Spinal cord (tissue), 9 donors: ENCODE measurements at regions not wholly inside any gene's neighbourhood (a gene's known extent, or its start where the extent isn't known, plus 50 kb on each side); places are given as distances from the start of the nearest gene placed in this dataset.
"Not testable (repeated sequence)": the region's sequence is repeated elsewhere in the genome, so short reads cannot be mapped to it uniquely, and the experiment has no call there.

Source experiments
- DNase-seq, 6 donors: peaks; one replicate each; pipeline versions ENCODE4 v3.0.0 to v3.0.0-alpha.2; 2013 to 2015; ENCODE audit warnings: low spot score in 6 of 6, low read depth in 4 of 6
- H3K27ac ChIP-seq: one replicate; pipeline ENCODE4 v1.5.1; 2013; ENCODE audit warnings: low read depth, low read length, control low read depth
- H3K27me3 ChIP-seq: one replicate; pipeline ENCODE4 v1.6.1; 2013; ENCODE audit warnings: low read length; ENCODE audit not compliant: control insufficient read depth, insufficient read depth
- H3K36me3 ChIP-seq: one replicate; pipeline ENCODE4 v1.6.1; 2013; ENCODE audit warnings: low read length; ENCODE audit not compliant: control insufficient read depth, insufficient read depth
- H3K4me1 ChIP-seq: one replicate; pipeline ENCODE4 v1.6.1; 2013; ENCODE audit warnings: low read length; ENCODE audit not compliant: control insufficient read depth, insufficient read depth
- H3K4me3 ChIP-seq: one replicate; pipeline ENCODE4 v1.5.1; 2013; ENCODE audit warnings: low read depth, low read length, control low read depth
- H3K9me3 ChIP-seq: one replicate; pipeline ENCODE4 v1.6.1; 2013; ENCODE audit warnings: low read length; ENCODE audit not compliant: control insufficient read depth, insufficient read depth
- WGBS: methylation state at CpG from one replicate; pipeline ENCODE4 v1.1.5; 2013; ENCODE audit warnings: missing lambda C conversion rate; ENCODE audit not compliant: insufficient coverage; 5-methylcytosine and 5-hydroxymethylcytosine counted together
- donor health status: healthy.

- WGBS: 77% methylated on average over 9 of the region's 14 CpGs
Observed at GRCh38 chr14:105739331-105740102, 213.1 kb downstream of the TMEM121 start.

GRCh38 chr14:105740272-105740671 lies 213.9 kb downstream of the TMEM121 start:
- not testable (repeated sequence) for H3K36me3 ChIP-seq, H3K9me3 ChIP-seq, DNase-seq, H3K27me3 ChIP-seq, H3K4me1 ChIP-seq, H3K4me3 ChIP-seq, H3K27ac ChIP-seq
- WGBS: 66% methylated on average over 7 of the region's 18 CpGs

More at GRCh38 chr14:105739331-105740102, 213.1 kb downstream of the TMEM121 start:
- H3K27ac ChIP-seq: no peak overlapping the region
- H3K4me3 ChIP-seq: no peak overlapping the region
- H3K36me3 ChIP-seq: no peaks in the 10 kb centered on the region
- no peak for DNase-seq
- no peaks in the 10 kb centered on the region for H3K4me1 ChIP-seq
- no peaks in the 10 kb centered on the region for H3K9me3 ChIP-seq
- no peaks in the 10 kb centered on the region for H3K27me3 ChIP-seq

GRCh38 chr14:105740961-105741360 lies 214.6 kb downstream of the TMEM121 start:
- not testable (repeated sequence) for H3K36me3 ChIP-seq, H3K4me3 ChIP-seq, H3K4me1 ChIP-seq, H3K27me3 ChIP-seq, H3K27ac ChIP-seq, H3K9me3 ChIP-seq, DNase-seq
- no CpG with 5 or more reads among the region's 14 CpGs for WGBS

DNA sequence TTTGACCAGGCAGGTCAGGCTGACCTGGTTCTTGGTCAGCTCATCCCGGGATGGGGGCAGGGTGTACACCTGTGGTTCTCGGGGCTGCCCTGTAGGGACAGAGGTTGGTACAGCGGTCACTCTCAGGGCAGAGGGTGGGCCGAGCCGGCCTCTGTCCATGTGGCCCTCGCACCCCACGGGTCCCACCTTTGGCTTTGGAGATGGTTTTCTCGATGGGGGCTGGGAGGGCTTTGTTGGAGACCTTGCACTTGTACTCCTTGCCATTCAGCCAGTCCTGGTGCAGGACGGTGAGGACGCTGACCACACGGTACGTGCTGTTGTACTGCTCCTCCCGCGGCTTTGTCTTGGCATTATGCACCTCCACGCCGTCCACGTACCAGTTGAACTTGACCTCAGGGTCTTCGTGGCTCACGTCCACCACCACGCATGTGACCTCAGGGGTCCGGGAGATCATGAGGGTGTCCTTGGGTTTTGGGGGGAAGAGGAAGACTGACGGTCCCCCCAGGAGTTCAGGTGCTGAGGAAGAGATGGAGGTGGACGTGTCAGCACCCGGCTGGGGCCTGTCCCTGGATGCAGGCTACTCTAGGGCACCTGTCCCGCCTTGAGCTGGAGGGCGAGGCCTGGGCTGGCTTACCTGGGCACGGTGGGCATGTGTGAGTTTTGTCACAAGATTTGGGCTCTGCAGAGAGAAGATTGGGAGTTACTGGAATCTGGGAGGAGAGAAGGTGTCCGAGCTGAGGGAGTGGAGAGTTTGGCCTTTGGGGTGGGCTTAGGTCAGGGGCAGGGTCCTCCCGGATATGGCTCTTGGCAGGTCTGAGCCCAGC lies 215.5 kb downstream of the TMEM121 start:
- H3K27me3 ChIP-seq, H3K4me1 ChIP-seq, H3K36me3 ChIP-seq, DNase-seq, H3K9me3 ChIP-seq, H3K27ac ChIP-seq, H3K4me3 ChIP-seq: not testable (repeated sequence)
- 83% methylated on average over 28 of the region's 29 CpGs for WGBS

GRCh38 chr14:105742531-105742848 lies 216.1 kb downstream of the TMEM121 start:
- Histone ChIP-seq H3K4me3 (no peak overlapping the region), H3K9me3 (no peaks in the 10 kb centered on the region), H3K4me1 (no peaks in the 10 kb centered on the region), H3K27me3 (no peaks in the 10 kb centered on the region), H3K27ac (no peak overlapping the region), H3K36me3 (no peaks in the 10 kb centered on the region)
- 80% methylated on average over 3 of the region's 7 CpGs for WGBS
- no peak for DNase-seq

- H3K4me3 ChIP-seq, H3K4me1 ChIP-seq, H3K36me3 ChIP-seq, DNase-seq, H3K27ac ChIP-seq, H3K27me3 ChIP-seq, H3K9me3 ChIP-seq: not testable (repeated sequence)
- 76% methylated on average over 14 of the region's 33 CpGs for WGBS
Observed at GRCh38 chr14:105742904-105743701, 216.7 kb downstream of the TMEM121 start.

- 40% methylated on average over 3 of the region's 10 CpGs for WGBS
- H3K4me1 ChIP-seq, H3K36me3 ChIP-seq, DNase-seq, H3K27ac ChIP-seq, H3K9me3 ChIP-seq, H3K27me3 ChIP-seq, H3K4me3 ChIP-seq: not testable (repeated sequence)
Observed at GRCh38 chr14:105744213-105744787, 217.9 kb downstream of the TMEM121 start.

- no peak for DNase-seq
- no peaks in the 10 kb centered on the region for H3K9me3 ChIP-seq
- H3K27ac ChIP-seq: no peak overlapping the region
- no peaks in the 10 kb centered on the region for H3K36me3 ChIP-seq
- H3K4me3 ChIP-seq: no peak overlapping the region
- no peaks in the 10 kb centered on the region for H3K4me1 ChIP-seq
- 48% methylated on average over 6 of the region's 6 CpGs for WGBS
- H3K27me3 ChIP-seq: no peaks in the 10 kb centered on the region
Observed at GRCh38 chr14:105745433-105746123, 219.2 kb downstream of the TMEM121 start.

DNA sequence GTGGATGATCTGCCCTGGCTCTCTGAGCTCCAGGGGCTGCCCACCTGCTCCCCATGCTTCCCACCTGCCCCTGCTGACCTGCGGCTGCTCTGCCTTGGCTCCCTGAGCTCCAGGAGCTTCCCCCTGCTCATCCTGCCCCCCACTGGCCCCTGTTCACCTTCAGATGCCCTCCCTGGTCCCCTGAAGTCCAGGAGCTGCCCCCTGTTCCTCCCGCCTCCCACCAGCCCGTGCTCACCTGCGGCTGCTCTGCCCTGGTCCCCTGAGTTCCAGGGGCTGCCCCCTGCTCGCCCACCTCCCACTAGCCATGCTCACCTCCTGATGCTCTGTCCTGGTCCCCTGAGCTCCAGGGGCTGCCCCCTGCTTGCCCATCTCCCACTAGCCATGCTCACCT lies 219.7 kb downstream of the TMEM121 start:
- Histone ChIP-seq H3K27ac (no peak overlapping the region), H3K27me3 (no peaks in the 10 kb centered on the region), H3K4me1 (no peaks in the 10 kb centered on the region), H3K36me3 (no peaks in the 10 kb centered on the region), H3K9me3 (no peaks in the 10 kb centered on the region), H3K4me3 (no peak overlapping the region)
- no peak for DNase-seq
- WGBS: 82% methylated on average over 5 of the region's 5 CpGs
